Urothelium cell line (cell line): ENCODE measurements at regions not wholly inside any gene's neighbourhood (a gene's known extent, or its start where the extent isn't known, plus 50 kb on each side); places are given as distances from the start of the nearest gene placed in this dataset.

Experiments
- DNase-seq: peaks from one replicate; pipeline ENCODE4 v3.0.0; 2011; ENCODE audit warnings: low spot score, mixed read lengths
- FAIRE-seq: peaks from 2 replicates; lab custom pipeline; 2011; peaks lifted over from hg19 to GRCh38; lab: Jason Lieb, UNC

- FAIRE-seq (no peak), DNase-seq (no peak)
These were observed 702.4 kb upstream of the FZD8 start for GRCh38 chr10:36344240-36345174.

DNA sequence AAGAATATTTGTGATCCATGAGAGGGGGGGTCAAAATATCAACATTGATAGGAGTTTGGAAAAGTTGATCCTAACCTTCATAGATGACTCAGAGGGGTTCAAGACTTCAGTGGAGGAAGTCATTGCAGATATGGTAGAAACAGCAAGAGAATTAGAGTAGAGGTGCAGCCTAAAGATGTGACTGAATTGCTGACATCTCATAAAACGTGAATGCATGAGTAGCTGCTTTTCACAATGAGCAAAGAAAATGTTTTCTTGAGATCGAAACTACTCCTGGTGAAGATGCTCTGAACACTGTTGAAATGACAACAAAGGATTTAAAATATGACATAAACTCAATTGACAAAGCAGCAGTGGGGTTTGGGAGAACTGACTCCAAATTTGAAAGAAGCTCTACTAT lies 700.7 kb upstream of the FZD8 start:
- no peak for FAIRE-seq
- no peak for DNase-seq

- FAIRE-seq (no peak), DNase-seq (no peak)
These were observed 699.4 kb upstream of the FZD8 start for GRCh38 chr10:36341471-36341870.

DNA sequence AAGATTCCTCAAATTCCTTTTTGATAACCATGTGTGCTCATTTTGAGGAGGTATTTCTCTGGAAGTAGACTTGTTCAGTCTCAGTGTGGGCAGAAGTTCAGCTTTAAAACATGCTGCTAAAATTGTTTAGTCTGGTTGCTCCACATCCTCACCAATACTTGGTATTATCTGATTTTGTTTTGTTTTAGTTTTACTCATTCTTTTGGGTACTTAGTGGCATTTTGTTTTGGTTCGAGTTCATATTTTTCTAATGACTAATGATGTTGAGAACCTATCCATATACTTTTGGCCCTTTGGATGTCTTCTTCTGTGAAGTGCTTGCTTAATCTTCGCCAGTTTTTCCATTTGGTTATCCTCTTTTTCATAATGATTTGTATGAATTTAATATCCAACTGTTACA lies 694.2 kb upstream of the FZD8 start:
- no peak for DNase-seq
- no peak for FAIRE-seq

DNA sequence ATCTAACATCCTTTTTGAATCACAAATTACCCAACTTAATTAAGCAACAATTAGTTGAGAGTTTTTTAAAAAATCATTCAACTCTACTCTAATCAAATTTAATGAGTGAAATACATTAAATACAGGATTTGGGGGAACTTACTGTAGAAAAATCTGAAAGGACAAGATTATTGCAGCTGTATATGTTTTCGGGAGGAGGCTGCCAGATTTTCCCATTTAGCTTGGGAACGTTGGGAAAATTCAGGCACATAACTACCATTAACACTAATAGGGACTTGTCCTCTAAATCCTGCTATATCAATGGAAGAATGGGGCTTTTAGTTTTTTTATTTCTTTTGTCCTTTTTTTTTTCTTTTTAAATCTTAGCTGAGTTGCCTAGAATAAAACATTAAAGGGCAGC lies 691.4 kb upstream of the FZD8 start:
- DNase-seq (no peak), FAIRE-seq (no peak)

- no peak for DNase-seq
- no peak for FAIRE-seq
These were observed 690.8 kb upstream of the FZD8 start for GRCh38 chr10:36332926-36333325.

GRCh38 chr10:36331121-36331520 lies 689.0 kb upstream of the FZD8 start:
- FAIRE-seq (no peak), DNase-seq (no peak)

- FAIRE-seq, result no peak
- DNase-seq, result no peak
These were observed 683.7 kb upstream of the FZD8 start for GRCh38 chr10:36325815-36326214.

GRCh38 chr10:36324831-36325230 lies 682.7 kb upstream of the FZD8 start:
- FAIRE-seq (no peak), DNase-seq (no peak)

DNA sequence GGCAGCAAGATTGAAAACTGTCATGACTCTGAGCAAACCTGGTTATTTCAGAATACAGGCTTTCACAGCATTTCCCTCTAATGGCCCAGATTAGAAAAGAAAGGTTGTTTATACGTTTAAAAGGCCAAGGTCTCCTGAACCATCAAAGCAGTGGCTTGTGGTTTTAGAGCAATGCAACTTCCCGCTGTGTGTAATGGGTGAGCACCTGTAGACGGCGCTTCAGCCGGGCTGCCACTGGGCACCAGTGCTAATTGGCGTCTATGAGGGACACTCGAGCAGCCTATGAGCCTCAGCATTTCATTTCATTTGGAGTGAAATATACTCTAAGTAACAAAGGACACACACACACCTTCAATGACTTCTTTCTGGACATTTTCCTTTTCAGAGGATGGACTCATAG lies 671.0 kb upstream of the FZD8 start:
- FAIRE-seq, result no peak
- DNase-seq, result no peak

- FAIRE-seq, result no peak
- no peak for DNase-seq
These were observed 661.8 kb upstream of the FZD8 start for GRCh38 chr10:36303896-36304295.

DNA sequence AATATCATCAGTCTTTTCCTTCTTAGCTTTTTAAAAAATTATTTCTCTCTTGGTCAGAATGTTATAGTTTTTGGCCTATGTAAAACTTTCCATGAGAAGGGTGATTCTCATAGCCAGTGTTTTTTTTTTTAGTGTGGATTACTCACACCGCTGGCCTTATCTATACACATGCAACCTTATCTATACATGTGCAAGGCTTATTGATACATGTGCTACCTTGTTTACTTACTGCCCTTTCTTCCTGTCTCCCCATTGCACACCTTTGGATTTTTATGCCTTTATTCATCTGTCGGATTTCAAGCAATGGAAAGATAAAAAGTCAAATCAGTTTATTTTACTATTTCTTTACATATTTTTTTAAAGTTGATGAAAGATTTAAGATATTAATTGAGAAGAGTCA lies 660.0 kb upstream of the FZD8 start:
- no peak for DNase-seq
- no peak for FAIRE-seq

DNA sequence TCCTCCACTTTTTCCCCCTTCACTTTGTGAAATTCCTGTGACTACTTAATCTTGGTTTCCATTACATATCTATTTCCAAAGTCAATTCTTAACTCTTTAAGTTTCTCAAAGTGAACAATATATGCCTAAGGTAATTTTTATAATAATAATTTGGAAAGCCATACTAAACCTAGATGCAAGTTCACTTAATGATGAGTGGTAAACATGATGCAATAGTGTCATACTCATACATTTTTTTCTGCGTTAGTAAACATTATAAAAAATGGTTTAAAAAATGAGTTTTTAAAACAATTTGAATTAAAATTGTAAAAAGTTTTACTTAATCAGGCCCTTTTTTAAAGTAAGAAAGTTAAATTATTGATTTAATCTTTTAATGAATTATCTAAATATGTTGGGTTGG lies 659.4 kb upstream of the FZD8 start:
- DNase-seq (no peak), FAIRE-seq (no peak)

DNA sequence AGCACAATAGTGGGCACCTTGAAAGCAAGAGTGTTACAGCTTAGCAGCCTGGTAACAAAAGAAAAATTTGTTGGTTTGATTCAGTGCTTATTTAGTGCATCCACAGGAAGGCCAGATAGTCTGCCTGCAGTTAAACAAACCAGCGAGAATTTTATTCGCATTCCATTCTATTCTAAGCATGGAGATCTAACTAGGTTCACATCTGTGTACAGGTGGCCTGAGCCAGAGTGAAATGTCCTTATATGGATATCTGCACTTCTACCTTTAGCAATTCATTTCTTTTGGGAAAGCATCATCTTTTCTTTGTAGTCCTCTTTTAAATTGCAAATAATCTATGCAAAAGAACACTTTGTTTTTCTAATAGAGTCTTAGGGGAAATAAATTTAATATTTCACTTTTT lies 659.0 kb upstream of the FZD8 start:
- DNase-seq (no peak), FAIRE-seq (no peak)

DNA sequence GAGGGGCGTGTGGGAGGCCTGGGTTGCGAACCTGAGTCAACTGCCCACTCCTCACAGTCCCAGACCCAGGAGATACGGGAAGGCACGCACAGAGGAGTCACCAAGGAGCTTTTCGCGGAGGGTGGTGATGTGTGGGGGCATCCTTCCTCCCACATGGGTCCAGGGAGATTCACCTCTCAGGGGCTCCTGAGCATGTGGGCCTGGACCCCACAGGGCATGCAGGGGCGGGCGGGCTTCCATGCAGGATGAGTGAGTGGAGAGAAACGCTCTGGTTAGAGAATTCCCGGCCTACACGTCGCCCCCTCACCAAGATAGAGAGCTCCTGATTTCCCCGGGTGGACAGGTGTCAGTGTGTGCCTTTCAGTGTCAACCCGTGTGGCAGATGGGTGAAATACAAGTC lies 641.7 kb upstream of the FZD8 start:
- no peak for FAIRE-seq
- no peak for DNase-seq

DNA sequence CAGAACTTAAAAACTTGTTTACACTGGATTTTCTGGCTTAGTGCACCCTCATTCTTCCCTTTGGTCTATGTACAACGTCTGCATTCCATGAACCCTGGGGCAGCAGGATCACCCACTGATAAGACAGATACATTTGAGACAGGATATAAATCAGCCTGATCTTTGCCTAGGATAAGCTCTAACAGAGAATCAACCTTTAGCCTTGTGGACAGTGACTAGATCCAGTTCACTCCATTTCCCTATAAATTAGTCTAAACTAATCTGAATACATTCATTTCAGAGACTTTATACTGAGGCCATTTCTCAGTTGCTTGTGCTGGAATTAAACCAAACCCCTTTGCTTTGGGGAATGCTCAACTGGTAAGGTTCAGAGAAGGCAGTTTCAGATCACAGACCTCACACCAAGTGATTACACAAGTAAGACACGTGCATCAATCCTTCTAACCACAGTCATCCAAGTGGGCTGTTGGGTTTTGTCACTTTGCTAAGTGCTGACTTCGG lies 639.8 kb upstream of the FZD8 start:
- no peak for DNase-seq
- no peak for FAIRE-seq

DNA sequence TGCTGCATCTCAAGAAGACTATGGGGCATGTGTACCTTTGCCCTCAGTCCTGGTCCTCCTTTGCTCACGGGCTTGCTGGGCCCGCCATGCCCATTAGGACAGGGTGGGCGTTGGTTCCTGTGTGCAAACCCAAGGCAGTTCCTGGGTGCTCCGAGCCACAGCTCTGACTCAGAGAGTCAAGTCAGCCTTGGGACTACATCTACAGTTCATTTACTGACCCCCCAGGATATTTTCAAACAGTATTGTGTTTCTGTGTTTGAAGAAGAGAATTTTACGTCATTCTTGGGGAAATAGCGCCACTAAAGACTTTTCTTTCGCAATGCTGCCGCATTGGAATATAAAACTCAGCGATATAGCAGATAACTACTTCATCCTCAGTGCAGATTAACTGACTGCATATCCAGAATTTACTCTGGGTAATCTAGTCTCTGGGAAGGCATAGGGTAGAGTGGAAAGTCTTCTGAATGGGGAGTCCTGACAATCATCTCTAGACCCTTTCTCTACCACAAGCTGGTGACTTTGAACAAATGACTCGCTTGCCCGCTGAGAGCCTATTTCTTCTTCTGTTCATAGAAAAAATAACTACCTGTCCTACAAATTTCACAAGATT lies 638.9 kb upstream of the FZD8 start:
- DNase-seq (no peak), FAIRE-seq (peak; percentile 71)

- FAIRE-seq (no peak), DNase-seq (no peak)
These were observed 638.2 kb upstream of the FZD8 start for GRCh38 chr10:36280321-36280741.

DNA sequence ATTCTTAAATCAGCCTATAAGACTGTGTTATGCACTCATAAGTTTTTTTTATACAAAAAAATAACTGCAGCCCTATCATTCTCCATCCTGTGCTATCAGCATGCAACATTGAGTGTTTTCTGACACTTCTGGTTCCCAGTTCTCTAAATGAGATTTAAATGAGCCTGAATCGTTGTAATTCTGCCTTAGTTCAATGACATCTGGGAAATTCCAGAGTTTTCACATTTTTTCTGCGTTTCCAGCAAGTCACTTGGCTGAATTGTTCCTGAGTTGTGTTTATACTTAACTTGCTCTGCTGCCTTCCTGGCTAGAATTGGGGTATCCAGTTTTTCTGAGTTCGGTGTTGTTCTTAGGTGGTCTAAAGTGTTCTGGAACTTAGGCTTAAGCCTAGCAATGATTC lies 636.1 kb upstream of the FZD8 start:
- FAIRE-seq, result no peak
- DNase-seq, result no peak

DNA sequence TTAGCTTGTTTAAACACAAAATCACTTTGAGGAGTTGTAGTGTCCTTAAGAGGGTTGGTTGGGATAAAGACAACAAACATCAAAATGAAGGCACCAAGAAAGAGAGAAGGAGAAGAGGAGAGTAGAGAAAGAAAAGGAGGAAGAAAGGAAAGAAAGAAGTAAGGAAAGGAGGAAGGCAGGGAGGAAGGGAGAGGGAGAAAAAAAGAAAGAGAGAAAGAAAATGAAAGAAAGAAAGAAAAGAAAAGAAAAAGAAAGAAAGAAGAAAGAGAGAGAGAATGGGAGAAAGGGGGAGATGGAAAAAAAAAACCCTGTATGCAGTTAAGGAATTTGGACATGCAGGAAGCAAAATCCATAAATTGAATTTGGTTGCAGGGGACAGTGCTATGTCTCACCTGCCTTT lies 635.4 kb upstream of the FZD8 start:
- FAIRE-seq, result no peak
- DNase-seq, result no peak

DNA sequence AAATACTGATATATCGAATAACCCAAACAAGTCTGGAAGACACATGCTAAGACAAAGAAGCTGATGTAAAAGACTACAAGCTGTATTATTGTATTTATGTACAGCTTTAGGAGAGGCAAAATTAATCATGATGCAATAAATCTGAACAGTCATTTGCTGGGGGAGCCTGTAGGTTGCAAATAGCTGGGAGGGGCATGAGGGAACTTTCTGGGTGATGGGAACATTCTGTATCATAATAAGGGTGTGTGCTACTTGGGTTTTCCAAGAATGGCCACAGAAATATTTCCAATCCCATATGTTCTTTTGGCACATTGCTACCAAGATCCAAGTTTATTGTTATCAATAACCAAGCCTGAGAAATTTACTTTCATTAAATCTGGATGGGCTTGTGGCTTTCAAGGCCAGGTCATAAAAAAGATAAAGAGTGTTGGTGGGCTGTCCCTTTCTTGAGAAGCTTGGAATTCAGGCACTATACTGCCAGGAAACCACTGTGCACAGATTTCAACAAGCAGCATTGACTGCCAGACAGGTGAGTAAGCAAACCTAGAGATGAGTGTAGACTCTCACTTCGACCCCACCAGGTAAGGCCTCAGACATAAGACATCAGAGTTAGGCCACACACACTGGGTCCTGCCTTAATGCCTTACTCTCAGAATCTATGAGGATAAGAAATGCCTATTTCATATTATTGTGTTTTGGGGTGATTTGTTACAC lies 629.7 kb upstream of the FZD8 start:
- FAIRE-seq (no peak), DNase-seq (no peak)

DNA sequence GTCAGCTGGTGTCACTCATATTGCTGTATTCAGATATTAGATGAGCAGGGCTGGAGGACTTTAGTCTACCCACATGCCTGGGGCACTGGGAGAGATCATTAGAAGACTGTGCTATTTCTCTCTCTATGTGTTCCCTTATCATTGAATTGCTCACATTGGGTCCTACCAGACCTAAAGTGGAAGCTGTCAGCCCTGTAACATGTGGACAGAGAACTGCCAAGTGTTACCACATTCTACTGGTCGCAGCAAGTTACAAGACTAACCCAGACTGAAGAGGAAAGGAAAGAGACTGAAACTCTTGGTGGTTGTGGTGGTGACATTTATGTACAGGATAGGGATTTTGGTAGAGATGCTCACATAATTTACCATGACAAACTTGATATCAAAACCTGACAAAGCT lies 627.1 kb upstream of the FZD8 start:
- FAIRE-seq (no peak), DNase-seq (no peak)
